Aorta (tissue), 5 donors: ENCODE measurements at regions not wholly inside any gene's neighbourhood (a gene's known extent, or its start where the extent isn't known, plus 50 kb on each side); places are given as distances from the start of the nearest gene placed in this dataset.

Experiments
- ATAC-seq: fragments of 200-7000 bp; cut with Tn5 transposase; one replicate; pipeline ENCODE4 v1.9.1; 2022; ENCODE audit warnings: moderate library complexity; ENCODE audit not compliant: low FRiP score
- DNase-seq, 2 donors: peaks; one replicate each; pipeline ENCODE4 v3.0.0-alpha.2; 2020
- H3K27ac ChIP-seq, 2 donors: one replicate each; pipeline ENCODE4 v1.5.1; 2013; ENCODE audit warnings: low read length in 2 of 2, mild to moderate bottlenecking in 2 of 2, moderate library complexity in 2 of 2, control low read depth in 1 of 2, inconsistent platforms in 1 of 2, low read depth in 1 of 2
- H3K27me3 ChIP-seq, 2 donors: one replicate each; pipeline ENCODE4 v1.6.1; 2013; ENCODE audit warnings: control low read depth in 1 of 2, low read length in 1 of 2, mild to moderate bottlenecking in 1 of 2, moderate library complexity in 1 of 2; ENCODE audit not compliant: insufficient read depth in 2 of 2, control insufficient read depth in 1 of 2
- H3K36me3 ChIP-seq, 2 donors: one replicate each; pipeline ENCODE4 v1.6.1; 2013; ENCODE audit warnings: control low read depth in 1 of 2, low read length in 1 of 2, mild to moderate bottlenecking in 1 of 2; ENCODE audit not compliant: insufficient read depth in 2 of 2, control insufficient read depth in 1 of 2
- H3K4me1 ChIP-seq, 2 donors: one replicate each; pipeline ENCODE4 v1.6.1; 2013; ENCODE audit warnings: low read length in 2 of 2, control low read depth in 1 of 2, mild to moderate bottlenecking in 1 of 2, moderate library complexity in 1 of 2; ENCODE audit not compliant: insufficient read depth in 2 of 2, control insufficient read depth in 1 of 2
- H3K4me3 ChIP-seq, 2 donors: one replicate each; pipeline ENCODE4 v1.5.1; 2013; ENCODE audit warnings: low read length in 2 of 2, control low read depth in 1 of 2, mild to moderate bottlenecking in 1 of 2
- H3K9me3 ChIP-seq: one replicate; pipeline ENCODE4 v1.6.1; 2013; ENCODE audit warnings: mild to moderate bottlenecking, low read length; ENCODE audit not compliant: control insufficient read depth
- WGBS, 2 donors: extraction: QIAGEN DNeasy Blood & Tissue Kit; methylation state at CpG; one replicate each; pipeline ENCODE4 v1.1.7; 2013; 5-methylcytosine and 5-hydroxymethylcytosine counted together
- intact Hi-C, 2 donors: fragments of 100-400 bp; cut with DNase I; formaldehyde crosslinking; loops; one replicate each; pipeline versions ENCODE4 v1.14.2 to v1.15.0; 2022
- donor health status: healthy with polysubstance abuse.
- donor health status: Bipolar disorder and iron deficiency.
- donor health status: DM: no; HTN: no; CAD: no.
- donor health status: DM: no; HTN: no; CAD: no.
- donor health status: DM: yes; HTN: yes; CAD: no.

DNA sequence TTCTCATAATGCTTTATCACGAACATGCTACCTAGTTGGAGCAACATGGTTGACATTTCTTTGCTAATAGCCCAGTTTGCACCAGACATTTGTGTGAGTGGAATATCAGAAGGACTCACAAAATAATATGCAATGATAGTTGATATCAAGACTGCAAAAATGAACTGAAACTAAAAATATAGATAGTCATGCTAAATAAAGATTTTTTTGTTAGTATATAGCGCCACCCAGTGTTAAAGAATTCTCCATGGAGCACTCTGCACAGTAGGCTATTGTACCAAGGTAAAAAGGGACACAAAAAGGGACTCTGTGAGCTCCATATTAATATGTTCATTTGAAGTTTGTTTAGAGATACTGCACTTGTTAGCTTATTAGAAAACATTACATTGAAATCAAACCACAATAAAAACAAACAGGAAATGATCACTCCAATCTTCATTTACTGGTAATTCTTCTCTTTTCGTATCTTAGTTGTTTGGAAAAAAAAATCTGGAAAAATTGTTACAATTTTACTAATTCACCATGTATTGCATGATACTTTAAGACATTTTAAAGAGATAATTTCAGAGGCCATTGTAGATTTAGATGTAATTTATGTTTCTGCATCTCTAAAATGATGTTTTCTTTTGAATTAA is 1509.6 kb downstream of the ADGRL3 start:
- ATAC-seq: peak; percentile 79
- no peak overlapping the region for H3K27ac ChIP-seq

DNA sequence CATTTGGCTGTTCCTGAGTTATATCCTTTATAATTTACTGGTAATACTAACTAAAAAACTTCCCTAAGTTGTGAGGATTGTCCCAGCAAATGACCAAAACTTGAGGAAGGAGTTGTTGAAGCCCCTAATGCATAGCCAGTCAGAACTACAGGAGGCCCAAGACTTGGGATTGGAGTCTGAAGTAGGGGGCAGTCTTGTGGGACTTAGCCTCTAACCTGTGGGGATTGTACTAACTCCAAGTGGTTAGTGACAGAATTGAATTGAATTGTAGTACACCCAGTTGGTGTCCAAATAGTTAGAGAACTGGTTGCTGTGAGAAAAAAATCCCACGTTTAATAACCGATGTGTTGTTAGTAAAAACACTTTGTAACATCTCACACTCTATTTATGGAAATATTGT is 1506.3 kb downstream of the ADGRL3 start:
- H3K4me3 ChIP-seq: no peak overlapping the region
- no peaks in the 10 kb centered on the region for H3K4me1 ChIP-seq
- DNase-seq (no peak), ATAC-seq (no peak)
- no peaks in the 10 kb centered on the region for H3K27me3 ChIP-seq
- no peaks in the 10 kb centered on the region for H3K9me3 ChIP-seq
- intact Hi-C loops: no loop called here
- H3K27ac ChIP-seq: no peak overlapping the region
- no peaks in the 10 kb centered on the region for H3K36me3 ChIP-seq
- 83 to 86% methylated on average over 2 of the region's 2 CpGs for WGBS, 2 donors

More for the DNA sequence above, 1509.6 kb downstream of the ADGRL3 start:
- intact Hi-C loops: no loop called here
- Histone ChIP-seq H3K4me3 (peak overlapping the region; percentile 26 to 43), H3K4me1 (no peaks in the 10 kb centered on the region), H3K9me3 (no peaks in the 10 kb centered on the region), H3K36me3 (no peaks in the 10 kb centered on the region), H3K27me3 (no peaks in the 10 kb centered on the region)
- DNase-seq: no peak
- WGBS, 2 donors: 37 to 43% methylated on average over 3 of the region's 3 CpGs

DNA sequence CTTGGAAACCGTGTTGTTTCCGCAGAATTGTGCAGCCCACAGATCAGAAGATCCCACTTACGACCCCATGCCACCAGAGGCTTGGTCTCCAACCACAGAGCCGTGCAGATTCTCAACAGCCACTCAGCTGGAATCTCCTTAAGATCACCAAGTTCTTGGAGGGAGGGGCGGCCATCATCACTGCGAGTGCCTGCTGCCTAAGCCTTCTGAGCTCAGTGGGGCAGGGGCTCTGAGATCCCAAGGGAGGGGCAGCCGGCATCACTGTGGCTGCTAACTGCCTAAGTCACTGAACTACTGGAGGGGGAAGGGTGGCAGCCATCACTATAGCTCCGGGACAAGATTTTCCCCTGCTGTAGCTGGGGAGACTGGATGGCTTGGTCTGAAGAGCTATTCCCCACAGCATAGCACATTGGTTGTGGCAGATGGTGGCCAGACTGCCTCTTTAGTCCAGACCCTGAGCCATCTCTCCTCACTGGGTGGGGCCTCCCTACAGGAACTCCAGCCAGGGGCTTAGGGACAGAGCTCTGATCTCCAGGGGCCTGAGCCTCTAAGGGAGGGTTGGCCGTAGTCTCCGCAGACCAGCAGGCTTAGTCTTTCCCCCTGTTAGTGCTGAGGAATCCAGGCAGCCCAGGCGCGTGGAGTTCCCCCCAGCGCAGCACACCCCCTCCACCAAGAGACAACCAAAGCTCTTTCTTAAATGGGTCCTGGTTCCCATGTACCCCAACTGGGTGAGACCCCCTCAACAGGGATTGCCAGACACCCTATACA is 1483.9 kb downstream of the ADGRL3 start:
- H3K4me1 ChIP-seq: no peaks in the 10 kb centered on the region
- intact Hi-C loops: no loop called here
- H3K9me3 ChIP-seq: no peaks in the 10 kb centered on the region
- no peak overlapping the region for H3K27ac ChIP-seq
- no peak overlapping the region for H3K4me3 ChIP-seq
- H3K36me3 ChIP-seq: no peaks in the 10 kb centered on the region
- H3K27me3 ChIP-seq: no peaks in the 10 kb centered on the region
- 94 to 95% methylated on average over 13 of the region's 13 CpGs for WGBS, 2 donors
- ATAC-seq (peak; percentile 36), DNase-seq (peak in 1 of 2 donors; percentile 56)

DNA sequence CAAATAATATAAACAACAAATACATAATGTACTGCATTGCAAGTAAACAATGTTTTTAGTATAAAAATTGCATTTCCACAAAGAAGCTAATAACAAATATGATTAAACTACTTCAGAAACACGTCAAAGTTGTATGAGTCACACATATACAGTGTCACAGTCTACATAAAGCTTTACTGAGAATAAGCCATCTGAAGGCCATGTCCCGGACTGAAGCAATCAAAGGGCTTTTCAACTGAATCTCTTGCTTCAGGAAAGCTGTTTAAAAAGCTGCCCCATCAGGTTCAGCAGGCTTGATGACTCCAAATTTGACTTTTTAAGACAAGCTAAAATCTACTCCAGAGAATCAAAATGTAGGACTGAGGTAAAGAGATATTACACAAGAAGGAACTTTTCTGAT is 1476.8 kb downstream of the ADGRL3 start:
- Histone ChIP-seq H3K27ac (no peak overlapping the region), H3K9me3 (no peaks in the 10 kb centered on the region), H3K4me1 (no peaks in the 10 kb centered on the region), H3K36me3 (no peaks in the 10 kb centered on the region), H3K27me3 (no peaks in the 10 kb centered on the region), H3K4me3 (no peak overlapping the region)
- ATAC-seq: no peak
- intact Hi-C loops: no loop called here
- WGBS, 2 donors: 79 to 80% methylated on average over 2 of the region's 2 CpGs
- no peak for DNase-seq

DNA sequence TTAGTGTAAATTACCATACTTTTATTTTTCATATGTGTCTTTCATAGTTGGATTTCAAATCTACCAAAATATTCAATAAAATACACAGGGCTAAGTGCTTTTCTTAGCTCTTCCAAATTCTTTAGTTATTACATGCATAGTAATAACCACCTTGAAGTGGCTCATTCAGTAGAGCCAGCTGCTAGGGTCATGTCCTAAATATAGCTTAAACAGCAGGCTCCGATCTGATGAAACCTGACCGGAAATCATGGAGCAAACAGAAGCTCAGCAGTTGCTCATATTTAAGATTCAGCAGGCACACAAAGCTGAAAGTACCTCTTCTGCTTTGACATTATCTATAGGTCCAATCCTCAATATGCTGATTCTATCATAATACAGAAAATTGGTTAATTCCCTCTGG is 1470.4 kb downstream of the ADGRL3 start:
- H3K27me3 ChIP-seq: no peaks in the 10 kb centered on the region
- no peak overlapping the region for H3K27ac ChIP-seq
- H3K36me3 ChIP-seq: no peaks in the 10 kb centered on the region
- 10 to 12% methylated on average over 2 of the region's 2 CpGs for WGBS, 2 donors
- no peak for ATAC-seq
- H3K4me1 ChIP-seq: no peaks in the 10 kb centered on the region
- no peak for DNase-seq
- no peaks in the 10 kb centered on the region for H3K9me3 ChIP-seq
- intact Hi-C loops: no loop called here
- H3K4me3 ChIP-seq: no peak overlapping the region

DNA sequence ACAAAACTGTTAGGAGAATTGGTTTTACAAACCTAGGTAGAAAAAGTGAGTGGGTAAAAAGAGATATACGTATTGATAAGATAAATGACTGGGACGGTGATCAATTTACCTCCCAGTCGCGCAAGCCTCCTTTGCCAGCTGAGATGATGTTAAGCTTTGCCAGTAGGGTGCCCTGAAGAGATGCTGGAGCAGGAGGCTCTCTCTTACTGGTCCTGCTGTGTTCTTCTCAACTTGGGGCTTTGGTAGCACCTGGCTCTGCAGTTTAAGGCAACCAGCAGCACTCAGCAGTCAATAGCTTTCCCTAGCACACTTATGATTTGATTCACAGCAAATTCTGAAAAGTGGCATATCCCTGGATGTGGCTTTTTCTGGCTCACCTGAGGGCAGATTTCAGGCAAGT is 1461.7 kb downstream of the ADGRL3 start:
- ATAC-seq (no peak), DNase-seq (no peak)
- H3K4me3 ChIP-seq: no peak overlapping the region
- no peak overlapping the region for H3K27ac ChIP-seq
- intact Hi-C loops: no loop called here
- 68 to 75% methylated on average over 4 of the region's 4 CpGs for WGBS, 2 donors
- H3K27me3 ChIP-seq: no peaks in the 10 kb centered on the region
- H3K9me3 ChIP-seq: no peaks in the 10 kb centered on the region
- H3K36me3 ChIP-seq: no peaks in the 10 kb centered on the region
- no peaks in the 10 kb centered on the region for H3K4me1 ChIP-seq

DNA sequence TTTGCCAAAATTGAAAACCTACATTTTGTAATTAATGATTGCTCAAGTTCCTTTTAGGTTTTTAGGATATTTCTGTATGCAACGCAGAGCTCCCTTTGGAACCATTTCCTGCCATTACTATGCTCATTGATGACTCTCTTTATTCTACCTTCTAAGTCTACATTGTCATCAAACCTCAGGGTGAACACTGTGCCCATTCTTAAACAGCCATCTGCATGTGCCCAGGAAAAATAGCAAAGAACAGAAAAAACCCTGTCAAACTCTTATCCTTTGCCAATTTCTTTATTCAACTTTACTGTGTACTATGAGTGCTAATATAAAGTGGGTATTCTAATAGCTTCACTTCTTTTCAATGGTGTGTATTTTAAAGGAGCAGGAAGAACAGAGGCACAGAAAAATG is 1455.9 kb downstream of the ADGRL3 start:
- Histone ChIP-seq H3K9me3 (no peaks in the 10 kb centered on the region), H3K27me3 (no peaks in the 10 kb centered on the region), H3K4me3 (no peak overlapping the region), H3K27ac (no peak overlapping the region), H3K4me1 (peaks cover 0 to 2% of the 10 kb centered on the region in 2 donors), H3K36me3 (no peaks in the 10 kb centered on the region)
- ATAC-seq: no peak
- no peak for DNase-seq
- 68 to 83% methylated on average over 1 of the region's 1 CpG for WGBS, 2 donors
- intact Hi-C loops: no loop called here

DNA sequence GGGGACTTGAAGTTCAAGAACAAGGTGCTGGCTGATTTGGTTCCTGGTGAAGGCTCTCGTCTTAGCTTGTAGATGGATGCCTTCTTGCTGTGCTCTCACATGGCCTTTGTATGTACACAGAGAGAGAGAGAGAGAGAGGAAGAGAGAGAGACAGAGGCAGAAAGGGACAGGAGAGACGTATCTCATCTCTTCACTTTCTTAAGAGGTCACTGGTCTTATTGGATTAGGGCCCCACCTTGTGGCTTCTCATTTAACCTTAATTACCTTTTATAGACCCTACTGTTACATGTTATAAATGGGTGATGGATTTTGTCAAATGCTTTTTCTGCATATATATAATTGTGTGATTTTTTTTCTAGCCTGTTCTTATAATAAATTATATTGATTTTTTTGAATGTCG is 1444.2 kb downstream of the ADGRL3 start:
- DNase-seq (no peak), ATAC-seq (peak; percentile 60)
- Histone ChIP-seq H3K4me3 (no peak overlapping the region), H3K36me3 (no peaks in the 10 kb centered on the region), H3K9me3 (no peaks in the 10 kb centered on the region), H3K27ac (no peak overlapping the region), H3K27me3 (no peaks in the 10 kb centered on the region), H3K4me1 (no peaks in the 10 kb centered on the region)
- WGBS, 2 donors: 18 to 20% methylated on average over 3 of the region's 3 CpGs
- intact Hi-C loops: no loop called here

DNA sequence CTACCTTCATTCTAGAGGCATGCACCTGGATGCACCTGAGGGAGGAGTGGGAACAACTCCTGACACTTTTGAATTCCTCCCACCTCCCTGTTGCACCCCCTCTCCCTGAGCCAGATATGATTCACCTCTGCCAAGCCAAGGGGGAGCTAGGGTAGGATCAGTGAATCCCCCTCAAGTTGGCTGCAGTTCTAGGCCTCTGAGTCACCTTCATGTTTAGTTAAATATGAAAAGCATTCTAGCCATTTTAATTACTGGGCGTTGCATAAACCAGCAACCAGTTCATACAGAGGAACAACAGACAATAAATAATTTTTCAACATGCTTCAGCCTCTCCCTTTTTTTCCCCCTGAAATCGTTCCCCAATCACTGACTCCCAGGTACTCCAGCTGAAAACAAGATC is 1440.2 kb downstream of the ADGRL3 start:
- no peaks in the 10 kb centered on the region for H3K9me3 ChIP-seq
- H3K36me3 ChIP-seq: no peaks in the 10 kb centered on the region
- no peak for ATAC-seq
- no peaks in the 10 kb centered on the region for H3K27me3 ChIP-seq
- H3K27ac ChIP-seq: no peak overlapping the region
- no peak for DNase-seq
- no peaks in the 10 kb centered on the region for H3K4me1 ChIP-seq
- intact Hi-C loops: no loop called here
- H3K4me3 ChIP-seq: no peak overlapping the region
- WGBS, 2 donors: 62 to 71% methylated on average over 2 of the region's 2 CpGs
